ENCODE measurements at regions not wholly inside any gene's neighbourhood (a gene's known extent, or its start where the extent isn't known, plus 50 kb on each side); places are given as distances from the start of the nearest gene placed in this dataset.

GRCh38 chr1:34696981-34697380, 57.9 kb upstream of the GJB5 start:
- TF ChIP-seq CTCF (IDR thresholded peaks at IDR 0.05; ENCODE audit: low read depth, low read length, missing input control) (no peak), EGR1 (IDR thresholded peaks at IDR 0.05; ENCODE audit: low read depth in 2 of 2) (no peak), REST (IDR thresholded peaks at IDR 0.05) (no peak), RXRA (IDR thresholded peaks at IDR 0.05) (no peak), ATF3 (IDR thresholded peaks at IDR 0.05) (no peak), RAD21 (IDR thresholded peaks at IDR 0.05) (no peak), HNF4A (conservative IDR thresholded peaks at IDR 0.05) (no peak), TAF1 (conservative IDR thresholded peaks at IDR 0.05) (no peak), GABPA (IDR thresholded peaks at IDR 0.05 in 1 of 2, conservative IDR thresholded peaks at IDR 0.05 in 1 of 2) (no peak), SP1 (IDR thresholded peaks at IDR 0.05) (no peak)

Data from liver (tissue), 3 donors.